CD8-positive, alpha-beta memory T cell (primary cell): ENCODE measurements at regions not wholly inside any gene's neighbourhood (a gene's known extent, or its start where the extent isn't known, plus 50 kb on each side); places are given as distances from the start of the nearest gene placed in this dataset.

Experiments
- CTCF ChIA-PET: fragments of 350-600 bp; sonication (Branson Sonifier 250); formaldehyde crosslinking; loops from one replicate; lab custom pipeline; 2021; ENCODE audit warnings: antibody characterized with exemption; lab: Charles Lee
- POLR2A ChIA-PET: fragments of 350-600 bp; sonication (Branson Sonifier 250); formaldehyde crosslinking; loops from one replicate; lab custom pipeline; 2021; ENCODE audit warnings: antibody characterized with exemption; lab: Charles Lee
- DNase-seq, 5 donors: peaks; one replicate each; pipeline versions ENCODE4 v3.0.0 to v3.0.0-alpha.2; 2020 to 2022; ENCODE audit warnings: mixed read lengths in 1 of 5
- H3K27ac ChIP-seq: one replicate; pipeline ENCODE4 v1.7.0; 2013; ENCODE audit warnings: low read depth, mild to moderate bottlenecking, low read length, moderate library complexity
- H3K27me3 ChIP-seq: 2 replicates; pipeline ENCODE4 v1.7.0; 2013; ENCODE audit warnings: low read length, mild to moderate bottlenecking; ENCODE audit not compliant: insufficient read depth, poor library complexity, severe bottlenecking
- H3K36me3 ChIP-seq: 2 replicates; pipeline ENCODE4 v1.7.0; 2013; ENCODE audit warnings: mild to moderate bottlenecking, low read length, moderate library complexity; ENCODE audit not compliant: insufficient read depth
- H3K4me1 ChIP-seq: 2 replicates; pipeline ENCODE4 v1.7.0; 2013; ENCODE audit warnings: mild to moderate bottlenecking, low read length, moderate library complexity; ENCODE audit not compliant: insufficient read depth
- H3K4me3 ChIP-seq: 2 replicates; pipeline ENCODE4 v1.7.0; 2013; ENCODE audit warnings: mild to moderate bottlenecking, low read length
- H3K9me3 ChIP-seq: 2 replicates; pipeline ENCODE4 v1.7.0; 2013; ENCODE audit warnings: mild to moderate bottlenecking, low read length
- H3K27ac Mint-ChIP-seq, 8 donors: one replicate each; pipeline ENCODE4 v1.8.0; 2020 to 2021; ENCODE audit warnings: mixed read lengths in 8 of 8, mild to moderate bottlenecking in 6 of 8, inconsistent platforms in 3 of 8, moderate library complexity in 3 of 8
- H3K27me3 Mint-ChIP-seq, 2 donors: one replicate each; pipeline ENCODE4 v1.8.0; 2020 to 2021; ENCODE audit warnings: mixed read lengths in 2 of 2, mild to moderate bottlenecking in 1 of 2, moderate library complexity in 1 of 2
- H3K36me3 Mint-ChIP-seq, 3 donors: one replicate each; pipeline ENCODE4 v1.8.0; 2020 to 2021; ENCODE audit warnings: mixed read lengths in 3 of 3, inconsistent platforms in 1 of 3, mild to moderate bottlenecking in 1 of 3
- H3K4me1 Mint-ChIP-seq, 3 donors: one replicate each; pipeline ENCODE4 v1.8.0; 2020 to 2021; ENCODE audit warnings: mixed read lengths in 3 of 3, inconsistent platforms in 1 of 3, mild to moderate bottlenecking in 1 of 3
- H3K4me3 Mint-ChIP-seq, 7 donors: one replicate each; pipeline ENCODE4 v1.8.0; 2020 to 2021; ENCODE audit warnings: mixed read lengths in 7 of 7, mild to moderate bottlenecking in 6 of 7, moderate library complexity in 4 of 7, inconsistent platforms in 2 of 7
- H3K9me3 Mint-ChIP-seq, 5 donors: one replicate each; pipeline ENCODE4 v1.8.0; 2020 to 2022; ENCODE audit warnings: mixed read lengths in 5 of 5, mild to moderate bottlenecking in 3 of 5, moderate library complexity in 2 of 5, inconsistent platforms in 1 of 5

DNA sequence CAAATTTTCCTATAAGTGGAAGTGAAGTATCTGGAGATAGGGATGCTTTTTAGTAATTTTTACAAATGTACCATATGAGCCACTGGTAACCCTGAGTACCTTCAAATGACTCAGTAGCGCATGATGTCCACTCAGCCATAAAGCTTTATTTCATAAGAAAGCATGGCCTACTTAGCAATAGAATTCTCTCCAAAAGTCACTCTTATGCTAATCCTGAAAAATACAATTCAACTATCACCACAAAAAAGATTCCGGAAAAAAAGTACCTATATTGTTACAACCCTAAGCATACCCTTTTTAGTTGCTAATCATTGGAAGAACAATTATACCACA, 732.2 kb downstream of the SOCS6 start:
- H3K36me3 Mint-ChIP-seq = peaks cover 0 to 2% (median 0%) of the 10 kb centered on the region in 3 donors
- DNase-seq = no peak
- H3K27ac Mint-ChIP-seq = no peak overlapping the region
- ChIA-PET POLR2A (no interaction called here), CTCF (no interaction called here)
- H3K9me3 ChIP-seq = no peaks in the 10 kb centered on the region
- H3K27me3 ChIP-seq = no peaks in the 10 kb centered on the region
- no peak overlapping the region for H3K27ac ChIP-seq
- H3K4me3 Mint-ChIP-seq = no peak overlapping the region
- H3K36me3 ChIP-seq = no peaks in the 10 kb centered on the region
- H3K27me3 Mint-ChIP-seq = no peaks in the 10 kb centered on the region
- H3K4me1 ChIP-seq = no peaks in the 10 kb centered on the region
- no peaks in the 10 kb centered on the region for H3K4me1 Mint-ChIP-seq
- no peak overlapping the region for H3K4me3 ChIP-seq
- peaks cover 0 to 20% (median 4%) of the 10 kb centered on the region in 5 donors for H3K9me3 Mint-ChIP-seq

DNA sequence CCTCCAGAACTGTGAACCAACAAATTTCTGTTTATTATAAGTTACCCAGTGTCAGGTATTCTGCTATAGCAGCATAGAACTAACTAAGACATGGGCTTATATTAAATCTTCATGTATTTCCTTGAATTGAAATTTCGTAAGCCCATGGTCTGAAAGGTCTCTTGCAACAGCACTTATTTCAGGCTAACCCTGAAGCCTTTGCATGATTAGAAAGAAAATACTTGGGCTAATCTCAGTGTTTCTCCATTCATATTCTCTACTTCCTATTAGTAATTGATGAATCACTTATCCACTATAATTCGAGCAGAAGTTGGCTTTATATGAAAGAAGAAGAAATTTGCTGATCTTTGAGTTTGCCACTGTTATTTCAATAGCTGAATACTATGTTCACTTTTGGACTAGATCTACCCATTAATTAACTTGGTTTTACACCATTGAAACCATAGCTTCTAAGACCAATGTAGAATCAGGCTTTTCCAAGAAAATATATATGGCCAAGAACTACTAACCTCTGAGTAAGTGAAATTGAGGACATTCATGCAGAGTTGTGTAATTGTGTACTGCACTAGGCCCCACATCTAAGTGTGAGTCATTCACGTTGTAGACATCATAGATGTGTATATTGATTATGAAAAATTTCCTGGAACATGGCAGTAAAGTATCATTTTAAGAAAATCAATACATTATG, 731.6 kb downstream of the SOCS6 start:
- Histone ChIP-seq H3K9me3 (no peaks in the 10 kb centered on the region), H3K36me3 (no peaks in the 10 kb centered on the region), H3K27me3 (no peaks in the 10 kb centered on the region), H3K4me3 (no peak overlapping the region), H3K4me1 (no peaks in the 10 kb centered on the region), H3K27ac (no peak overlapping the region)
- Mint-ChIP-seq H3K27me3 (no peaks in the 10 kb centered on the region), H3K9me3 (peaks cover 0 to 18% (median 4%) of the 10 kb centered on the region in 5 donors), H3K4me1 (no peaks in the 10 kb centered on the region), H3K4me3 (no peak overlapping the region), H3K27ac (no peak overlapping the region), H3K36me3 (peaks cover 0 to 2% (median 0%) of the 10 kb centered on the region in 3 donors)
- ChIA-PET POLR2A (no interaction called here), CTCF (no interaction called here)
- no peak for DNase-seq

DNA sequence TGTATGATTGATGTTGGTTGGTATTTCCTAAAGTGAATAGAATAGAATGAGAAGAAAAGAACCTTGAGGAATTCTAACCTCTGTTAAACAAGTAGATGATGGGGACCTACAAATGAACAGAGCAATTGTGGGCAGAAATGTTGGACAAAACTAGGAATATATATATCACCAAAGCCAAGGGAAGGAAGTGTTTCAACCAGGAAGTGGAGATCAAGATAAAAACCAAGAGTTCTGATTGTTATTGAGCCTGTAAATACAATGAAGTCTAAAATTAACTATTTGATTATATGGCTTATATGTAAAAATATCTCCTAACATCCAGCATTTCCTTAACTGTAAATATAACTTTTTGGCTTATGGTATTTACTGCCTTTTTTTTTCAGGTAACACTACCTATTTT, 730.0 kb downstream of the SOCS6 start:
- H3K27ac Mint-ChIP-seq = no peak overlapping the region
- Histone ChIP-seq H3K27ac (no peak overlapping the region), H3K36me3 (no peaks in the 10 kb centered on the region), H3K27me3 (no peaks in the 10 kb centered on the region), H3K4me1 (no peaks in the 10 kb centered on the region), H3K4me3 (no peak overlapping the region), H3K9me3 (no peaks in the 10 kb centered on the region)
- POLR2A ChIA-PET = no interaction called here
- no peaks in the 10 kb centered on the region for H3K27me3 Mint-ChIP-seq
- CTCF ChIA-PET = no interaction called here
- H3K4me3 Mint-ChIP-seq = no peak overlapping the region
- H3K4me1 Mint-ChIP-seq = no peaks in the 10 kb centered on the region
- no peak for DNase-seq
- peaks cover 0 to 20% (median 3%) of the 10 kb centered on the region in 5 donors for H3K9me3 Mint-ChIP-seq
- H3K36me3 Mint-ChIP-seq = peaks cover 0 to 2% (median 0%) of the 10 kb centered on the region in 3 donors

DNA sequence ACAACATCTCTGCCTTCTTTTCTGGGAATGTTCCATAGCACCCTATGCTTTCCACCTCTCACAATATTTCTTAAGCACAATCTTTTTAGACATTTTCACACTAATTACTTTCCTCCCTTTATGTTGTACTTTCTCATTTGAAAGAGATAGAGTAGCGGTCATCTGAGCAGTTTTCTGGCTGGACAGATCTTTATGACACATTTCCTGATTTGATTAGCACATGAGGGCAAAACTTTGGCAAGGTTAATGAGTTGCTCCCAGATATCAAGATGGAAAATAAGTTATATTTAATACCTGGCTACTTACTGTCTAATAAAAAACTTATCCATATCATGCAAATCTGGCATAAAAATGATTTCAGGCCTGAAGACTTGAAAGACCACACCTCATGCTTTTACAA, 723.9 kb downstream of the SOCS6 start:
- Mint-ChIP-seq H3K36me3 (no peaks in the 10 kb centered on the region), H3K27me3 (no peaks in the 10 kb centered on the region), H3K27ac (no peak overlapping the region), H3K4me3 (no peak overlapping the region), H3K4me1 (no peaks in the 10 kb centered on the region), H3K9me3 (peaks cover 0 to 10% (median 4%) of the 10 kb centered on the region in 5 donors)
- no peak overlapping the region for H3K4me3 ChIP-seq
- H3K27ac ChIP-seq = no peak overlapping the region
- ChIA-PET CTCF (no interaction called here), POLR2A (no interaction called here)
- no peaks in the 10 kb centered on the region for H3K9me3 ChIP-seq
- no peaks in the 10 kb centered on the region for H3K27me3 ChIP-seq
- H3K4me1 ChIP-seq = no peaks in the 10 kb centered on the region
- no peak for DNase-seq
- H3K36me3 ChIP-seq = no peaks in the 10 kb centered on the region

DNA sequence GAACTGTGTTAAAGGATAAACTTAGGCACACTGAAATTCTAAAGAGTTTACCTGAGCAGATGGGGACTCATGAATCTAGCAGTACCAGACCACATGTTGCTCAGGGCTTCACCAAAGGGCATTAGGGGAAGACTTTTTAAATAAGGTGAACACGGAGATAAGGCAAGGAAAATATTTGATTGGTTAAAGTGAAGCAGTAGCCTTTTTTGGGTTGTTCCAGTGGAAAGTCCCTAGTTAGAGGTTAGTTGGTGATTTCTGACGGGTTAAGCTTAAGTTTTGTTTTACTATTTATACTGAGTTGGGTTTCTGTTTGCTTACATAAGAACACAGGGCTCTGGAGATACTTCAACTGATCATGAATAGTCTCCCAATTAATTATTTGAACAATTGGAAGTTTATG, 722.5 kb downstream of the SOCS6 start:
- Mint-ChIP-seq H3K9me3 (peaks cover 0 to 10% (median 4%) of the 10 kb centered on the region in 5 donors), H3K4me1 (no peaks in the 10 kb centered on the region), H3K36me3 (no peaks in the 10 kb centered on the region), H3K27ac (no peak overlapping the region), H3K27me3 (no peaks in the 10 kb centered on the region), H3K4me3 (no peak overlapping the region)
- H3K27ac ChIP-seq = no peak overlapping the region
- H3K9me3 ChIP-seq = no peaks in the 10 kb centered on the region
- POLR2A ChIA-PET = no interaction called here
- no peaks in the 10 kb centered on the region for H3K36me3 ChIP-seq
- no peaks in the 10 kb centered on the region for H3K4me1 ChIP-seq
- H3K27me3 ChIP-seq = no peaks in the 10 kb centered on the region
- DNase-seq = no peak
- no peak overlapping the region for H3K4me3 ChIP-seq
- CTCF ChIA-PET = no interaction called here

DNA sequence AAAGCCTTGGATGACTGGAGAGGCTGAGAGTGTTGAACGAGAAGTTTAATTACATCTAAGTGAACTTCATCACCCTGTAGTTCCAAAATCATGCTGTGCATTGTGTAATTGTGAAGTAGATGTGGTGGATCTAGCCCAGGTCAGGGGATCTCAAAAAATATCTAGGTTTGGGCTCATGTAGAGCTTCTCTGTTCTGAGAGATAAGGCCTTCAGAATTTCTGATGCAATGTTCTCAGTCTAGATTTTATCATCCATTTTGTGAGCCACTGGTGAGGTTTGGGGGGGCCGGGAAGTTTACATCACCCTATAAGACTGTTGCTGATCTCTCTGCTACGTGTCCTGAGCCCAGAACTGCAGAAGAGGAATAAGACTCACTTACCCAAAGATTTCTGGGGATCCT, 719.4 kb downstream of the SOCS6 start:
- Mint-ChIP-seq H3K27me3 (peaks cover 0 to 2% of the 10 kb centered on the region in 2 donors), H3K36me3 (no peaks in the 10 kb centered on the region), H3K4me1 (no peaks in the 10 kb centered on the region), H3K4me3 (no peak overlapping the region), H3K27ac (no peak overlapping the region), H3K9me3 (peaks cover 3 to 12% (median 4%) of the 10 kb centered on the region in 5 donors)
- DNase-seq = no peak
- no peaks in the 10 kb centered on the region for H3K4me1 ChIP-seq
- ChIA-PET POLR2A (no interaction called here), CTCF (no interaction called here)
- H3K36me3 ChIP-seq = no peaks in the 10 kb centered on the region
- no peaks in the 10 kb centered on the region for H3K9me3 ChIP-seq
- H3K4me3 ChIP-seq = no peak overlapping the region
- no peak overlapping the region for H3K27ac ChIP-seq
- no peaks in the 10 kb centered on the region for H3K27me3 ChIP-seq

DNA sequence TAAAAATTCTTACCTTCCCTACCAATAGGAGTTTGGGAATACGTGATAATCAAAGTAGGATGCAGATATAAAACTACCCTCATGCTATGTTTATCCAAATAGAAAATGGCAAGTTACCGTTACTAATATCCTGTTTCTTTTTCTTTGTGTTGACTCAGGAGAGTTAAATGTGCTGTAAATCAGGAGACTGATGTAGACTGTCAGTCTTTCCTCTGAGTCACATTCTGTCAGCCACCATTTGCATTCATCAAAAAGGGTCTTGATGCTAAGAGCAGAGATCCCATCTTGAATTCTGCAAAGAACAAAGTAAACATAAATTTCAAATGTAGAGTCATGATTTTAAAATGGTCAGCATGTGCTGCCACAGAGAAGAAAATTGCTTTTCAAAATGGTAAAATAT, 712.8 kb downstream of the SOCS6 start:
- peaks cover 0 to 2% of the 10 kb centered on the region in 2 donors for H3K27me3 Mint-ChIP-seq
- Histone ChIP-seq H3K9me3 (no peaks in the 10 kb centered on the region), H3K36me3 (no peaks in the 10 kb centered on the region), H3K27ac (no peak overlapping the region), H3K4me3 (no peak overlapping the region), H3K27me3 (no peaks in the 10 kb centered on the region), H3K4me1 (no peaks in the 10 kb centered on the region)
- H3K4me1 Mint-ChIP-seq = no peaks in the 10 kb centered on the region
- ChIA-PET POLR2A (no interaction called here), CTCF (no interaction called here)
- peaks cover 2 to 10% (median 7%) of the 10 kb centered on the region in 5 donors for H3K9me3 Mint-ChIP-seq
- H3K4me3 Mint-ChIP-seq = no peak overlapping the region
- no peak overlapping the region for H3K27ac Mint-ChIP-seq
- H3K36me3 Mint-ChIP-seq = peaks cover 0 to 2% (median 0%) of the 10 kb centered on the region in 3 donors
- no peak for DNase-seq

DNA sequence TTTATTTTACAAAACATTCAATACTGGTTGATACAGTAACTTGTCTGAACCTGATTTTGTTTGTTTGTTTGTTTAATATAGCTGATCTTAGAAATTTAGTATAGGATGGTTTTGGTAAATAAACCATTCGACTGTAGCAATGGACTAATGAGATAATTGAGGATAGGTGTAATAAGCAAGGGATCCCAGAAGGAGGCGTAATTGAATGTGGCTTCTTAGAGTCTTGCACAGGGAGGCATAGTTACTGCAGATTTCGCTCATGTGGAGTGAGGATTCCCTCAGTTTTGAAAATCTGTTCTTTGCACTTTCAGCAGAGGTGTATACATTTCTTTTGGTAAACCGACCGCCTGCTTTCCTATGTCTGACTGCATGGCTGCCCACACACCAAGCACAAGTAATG, 709.6 kb downstream of the SOCS6 start:
- H3K4me1 Mint-ChIP-seq = no peaks in the 10 kb centered on the region

More for the DNA sequence above, 709.6 kb downstream of the SOCS6 start:
- Histone ChIP-seq H3K9me3 (no peaks in the 10 kb centered on the region), H3K36me3 (no peaks in the 10 kb centered on the region), H3K27me3 (no peaks in the 10 kb centered on the region), H3K4me1 (no peaks in the 10 kb centered on the region), H3K27ac (no peak overlapping the region), H3K4me3 (no peak overlapping the region)
- ChIA-PET POLR2A (no interaction called here), CTCF (no interaction called here)
- H3K27ac Mint-ChIP-seq = no peak overlapping the region
- H3K27me3 Mint-ChIP-seq = no peaks in the 10 kb centered on the region
- H3K36me3 Mint-ChIP-seq = peaks cover 0 to 2% (median 0%) of the 10 kb centered on the region in 3 donors
- no peak for DNase-seq
- no peak overlapping the region for H3K4me3 Mint-ChIP-seq
- peaks cover 0 to 10% (median 4%) of the 10 kb centered on the region in 5 donors for H3K9me3 Mint-ChIP-seq
